Karpas-422 (cell line): ENCODE measurements at regions not wholly inside any gene's neighbourhood (a gene's known extent, or its start where the extent isn't known, plus 50 kb on each side); places are given as distances from the start of the nearest gene placed in this dataset.
"Not testable (repeated sequence)": the region's sequence is repeated elsewhere in the genome, so short reads cannot be mapped to it uniquely, and the experiment has no call there.

ENCODE experiments used
- DNase-seq: peaks from one replicate; pipeline ENCODE4 v3.0.0-alpha.2; 2015
- H2AFZ ChIP-seq: fragments of 200-600 bp; sonication (generic); 2 replicates; pipeline ENCODE4 v1.6.1; 2014; ENCODE audit warnings: antibody characterized with exemption, low read length, mixed read lengths
- H3K27ac ChIP-seq: fragments of 200-600 bp; sonication (generic); 2 replicates; pipeline ENCODE4 v1.5.1; 2014; ENCODE audit warnings: mild to moderate bottlenecking, low read length, moderate library complexity
- H3K27me3 ChIP-seq: fragments of 200-600 bp; sonication (generic); 2 replicates; pipeline ENCODE4 v1.6.1; 2014; ENCODE audit warnings: low read length, mixed read lengths
- H3K36me3 ChIP-seq: fragments of 200-600 bp; sonication (generic); 2 replicates; pipeline ENCODE4 v1.6.1; 2014; ENCODE audit warnings: low read length, mixed read lengths; ENCODE audit not compliant: insufficient read depth
- H3K4me1 ChIP-seq: fragments of 200-600 bp; sonication (generic); 2 replicates; pipeline ENCODE4 v1.6.1; 2014; ENCODE audit warnings: mild to moderate bottlenecking, low read length, mixed read lengths
- H3K4me2 ChIP-seq: fragments of 200-600 bp; sonication (generic); 2 replicates; pipeline ENCODE4 v1.6.1; 2014; ENCODE audit warnings: low read length, low read depth, mild to moderate bottlenecking; ENCODE audit not compliant: poor library complexity, severe bottlenecking
- H3K4me3 ChIP-seq: fragments of 200-600 bp; sonication (generic); 2 replicates; pipeline ENCODE4 v1.5.1; 2014; ENCODE audit warnings: mild to moderate bottlenecking, antibody characterized with exemption, low read length, mixed read lengths
- H3K79me2 ChIP-seq: fragments of 200-600 bp; sonication (generic); 2 replicates; pipeline ENCODE4 v1.6.1; 2014; ENCODE audit warnings: mild to moderate bottlenecking, low read length, mixed read lengths
- H3K9ac ChIP-seq: fragments of 200-600 bp; sonication (generic); 2 replicates; pipeline ENCODE4 v1.6.0; 2014; ENCODE audit warnings: low read length
- H3K9me2 ChIP-seq: fragments of 200-600 bp; sonication (generic), shearing (Covaris generic); replicated peaks from 2 replicates; pipeline ENCODE4 v1.6.0; 2014; ENCODE audit warnings: mild to moderate bottlenecking, low read length, moderate library complexity; ENCODE audit not compliant: insufficient read depth
- H3K9me3 ChIP-seq: fragments of 300-700, 200-600 bp; sonication (generic); 2 replicates; pipeline ENCODE4 v1.6.1; 2014; ENCODE audit warnings: low read length, mixed read lengths
- H4K20me1 ChIP-seq: fragments of 200-600 bp; sonication (generic); 2 replicates; pipeline ENCODE4 v1.6.1; 2014; ENCODE audit warnings: mild to moderate bottlenecking, antibody characterized with exemption, low read length, low read depth; ENCODE audit not compliant: insufficient read depth

GRCh38 chr3:180447136-180447535, 154.8 kb upstream of the TTC14 start:
- no peak for DNase-seq
- no peaks in the 10 kb centered on the region for H3K27me3 ChIP-seq
- H3K4me1 ChIP-seq = no peaks in the 10 kb centered on the region

DNA sequence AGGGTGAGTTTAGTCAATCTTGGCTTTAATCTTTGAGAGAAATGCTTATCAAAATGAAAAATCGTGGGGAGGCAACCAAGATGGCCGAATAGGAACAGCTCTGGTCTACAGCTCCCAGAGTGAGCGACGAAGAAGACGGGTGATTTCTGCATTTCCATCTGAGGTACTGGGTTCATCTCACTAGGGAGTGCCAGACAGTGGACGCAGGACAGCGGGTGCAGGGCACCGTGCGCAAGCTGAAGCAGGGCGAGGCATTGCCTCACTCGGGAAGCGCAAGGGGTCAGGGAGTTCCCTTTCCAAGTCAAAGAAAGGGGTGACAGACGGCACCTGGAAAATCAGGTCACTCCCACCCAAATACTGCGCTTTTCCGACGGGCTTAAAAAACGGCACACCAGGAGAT, 153.6 kb upstream of the TTC14 start:
- H4K20me1 ChIP-seq, H2AFZ ChIP-seq, H3K9me3 ChIP-seq, H3K79me2 ChIP-seq, H3K4me3 ChIP-seq, H3K9ac ChIP-seq, H3K4me1 ChIP-seq, H3K36me3 ChIP-seq, H3K27me3 ChIP-seq, H3K4me2 ChIP-seq, H3K9me2 ChIP-seq, DNase-seq, H3K27ac ChIP-seq: not testable (repeated sequence)

More at GRCh38 chr3:180447136-180447535, 154.8 kb upstream of the TTC14 start:
- Histone ChIP-seq H3K36me3 (no peaks in the 10 kb centered on the region), H3K4me2 (no peak overlapping the region), H3K9me3 (no peaks in the 10 kb centered on the region), H3K4me3 (no peak overlapping the region), H3K9me2 (no peaks in the 10 kb centered on the region; the same call in 1 of the 2 replicates), H3K79me2 (no peaks in the 10 kb centered on the region), H4K20me1 (no peaks in the 10 kb centered on the region), H3K9ac (no peak overlapping the region), H2AFZ (no peak overlapping the region), H3K27ac (no peak overlapping the region)

- Histone ChIP-seq H4K20me1 (no peaks in the 10 kb centered on the region), H3K36me3 (no peaks in the 10 kb centered on the region), H3K4me1 (no peaks in the 10 kb centered on the region), H2AFZ (no peak overlapping the region), H3K27ac (no peak overlapping the region), H3K4me2 (no peak overlapping the region), H3K9ac (no peak overlapping the region), H3K9me2 (0 out of 2 replicates have a peak, but pooled peaks cover 4% of the 10 kb centered on the region), H3K79me2 (no peaks in the 10 kb centered on the region), H3K4me3 (no peak overlapping the region), H3K27me3 (no peaks in the 10 kb centered on the region), H3K9me3 (no peaks in the 10 kb centered on the region)
- DNase-seq = no peak
These were observed 144.7 kb upstream of the TTC14 start for GRCh38 chr3:180457225-180457624.

GRCh38 chr3:180466401-180467011, 135.5 kb upstream of the TTC14 start:
- Histone ChIP-seq H3K4me1 (no peaks in the 10 kb centered on the region), H2AFZ (no peak overlapping the region), H3K27ac (no peak overlapping the region), H3K9ac (no peak overlapping the region), H3K9me2 (no peaks in the 10 kb centered on the region), H4K20me1 (no peaks in the 10 kb centered on the region), H3K36me3 (no peaks in the 10 kb centered on the region), H3K9me3 (no peaks in the 10 kb centered on the region), H3K27me3 (no peaks in the 10 kb centered on the region), H3K79me2 (no peaks in the 10 kb centered on the region), H3K4me3 (no peak overlapping the region), H3K4me2 (no peak overlapping the region)
- no peak for DNase-seq

GRCh38 chr3:180467177-180467576, 134.8 kb upstream of the TTC14 start:
- no peak overlapping the region for H3K27ac ChIP-seq
- H4K20me1 ChIP-seq = no peaks in the 10 kb centered on the region
- DNase-seq = no peak
- H3K9ac ChIP-seq = no peak overlapping the region
- no peaks in the 10 kb centered on the region for H3K4me1 ChIP-seq
- no peaks in the 10 kb centered on the region for H3K79me2 ChIP-seq
- no peak overlapping the region for H3K4me2 ChIP-seq
- H3K9me2 ChIP-seq = no peaks in the 10 kb centered on the region
- H3K4me3 ChIP-seq = no peak overlapping the region
- no peaks in the 10 kb centered on the region for H3K36me3 ChIP-seq
- H3K27me3 ChIP-seq = no peaks in the 10 kb centered on the region
- H3K9me3 ChIP-seq = no peaks in the 10 kb centered on the region
- H2AFZ ChIP-seq = no peak overlapping the region

GRCh38 chr3:180469149-180469548, 132.8 kb upstream of the TTC14 start:
- Histone ChIP-seq H3K27ac (no peak overlapping the region), H3K27me3 (no peaks in the 10 kb centered on the region), H3K9me2 (no peaks in the 10 kb centered on the region), H3K36me3 (no peaks in the 10 kb centered on the region), H3K4me1 (no peaks in the 10 kb centered on the region), H3K9ac (no peak overlapping the region), H3K79me2 (no peaks in the 10 kb centered on the region), H4K20me1 (no peaks in the 10 kb centered on the region), H3K4me2 (no peak overlapping the region), H3K9me3 (no peaks in the 10 kb centered on the region), H3K4me3 (no peak overlapping the region), H2AFZ (no peak overlapping the region)
- DNase-seq = no peak

DNA sequence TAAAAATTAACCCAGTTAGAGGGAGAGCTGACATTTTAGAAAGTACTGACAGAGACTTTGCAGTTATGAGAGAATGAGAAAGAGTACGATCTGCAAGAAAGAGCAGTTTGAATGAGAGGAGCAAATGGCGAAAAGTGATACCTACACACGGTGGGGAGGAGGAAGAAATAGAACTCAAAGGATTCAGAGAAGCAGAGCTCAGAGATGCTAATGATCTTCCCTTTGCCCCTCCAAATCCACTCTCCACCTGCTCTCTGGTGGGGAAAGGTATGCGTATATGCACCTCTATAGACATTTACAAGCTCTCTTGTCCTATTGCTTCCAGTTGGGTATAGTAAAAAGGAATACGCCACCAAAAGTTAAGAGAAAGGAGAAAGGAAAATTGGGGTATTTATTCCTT, 123.3 kb upstream of the TTC14 start:
- H3K27me3 ChIP-seq = no peaks in the 10 kb centered on the region
- no peaks in the 10 kb centered on the region for H3K9me2 ChIP-seq

GRCh38 chr3:180492047-180492446, 109.9 kb upstream of the TTC14 start:
- no peak overlapping the region for H3K4me3 ChIP-seq
- no peak for DNase-seq
- no peaks in the 10 kb centered on the region for H3K4me1 ChIP-seq

More for the DNA sequence above, 123.3 kb upstream of the TTC14 start:
- Histone ChIP-seq H4K20me1 (no peaks in the 10 kb centered on the region), H2AFZ (no peak overlapping the region), H3K4me3 (no peak overlapping the region), H3K4me2 (no peak overlapping the region), H3K4me1 (no peaks in the 10 kb centered on the region), H3K27ac (no peak overlapping the region), H3K9me3 (no peaks in the 10 kb centered on the region), H3K9ac (no peak overlapping the region), H3K79me2 (no peaks in the 10 kb centered on the region), H3K36me3 (no peaks in the 10 kb centered on the region)
- no peak for DNase-seq

More at GRCh38 chr3:180492047-180492446, 109.9 kb upstream of the TTC14 start:
- Histone ChIP-seq H4K20me1 (no peaks in the 10 kb centered on the region), H2AFZ (no peak overlapping the region), H3K4me2 (no peak overlapping the region), H3K27me3 (no peaks in the 10 kb centered on the region), H3K9me3 (no peaks in the 10 kb centered on the region), H3K36me3 (no peaks in the 10 kb centered on the region), H3K79me2 (no peaks in the 10 kb centered on the region), H3K27ac (no peak overlapping the region), H3K9ac (no peak overlapping the region), H3K9me2 (no peaks in the 10 kb centered on the region)
